ENCODE measurements at regions not wholly inside any gene's neighbourhood (a gene's known extent, or its start where the extent isn't known, plus 50 kb on each side); places are given as distances from the start of the nearest gene placed in this dataset.

DNA sequence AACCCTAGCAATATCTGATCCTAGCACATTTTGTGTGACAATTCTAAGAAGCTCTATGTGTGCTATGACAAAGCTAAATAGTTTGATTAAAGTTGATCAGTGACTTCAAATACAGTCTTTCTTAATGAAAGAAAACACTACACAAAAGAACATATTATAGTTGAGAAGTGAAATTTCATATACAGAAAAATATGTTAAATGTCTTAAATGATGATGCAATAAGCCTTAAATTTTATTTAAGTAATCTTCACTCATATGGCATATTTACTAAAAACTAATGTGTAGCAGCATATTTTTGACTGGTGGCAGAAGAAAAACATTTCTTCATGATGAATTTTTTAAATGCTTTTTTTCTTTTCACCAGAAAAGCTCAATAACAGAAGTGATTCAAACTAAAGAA, 485.5 kb downstream of the TUSC7 start:
- intact Hi-C loops (cut with DNase I): no loop called here
- DNase-seq (ENCODE audit: low spot score): no peak
- no peak for ATAC-seq

DNA sequence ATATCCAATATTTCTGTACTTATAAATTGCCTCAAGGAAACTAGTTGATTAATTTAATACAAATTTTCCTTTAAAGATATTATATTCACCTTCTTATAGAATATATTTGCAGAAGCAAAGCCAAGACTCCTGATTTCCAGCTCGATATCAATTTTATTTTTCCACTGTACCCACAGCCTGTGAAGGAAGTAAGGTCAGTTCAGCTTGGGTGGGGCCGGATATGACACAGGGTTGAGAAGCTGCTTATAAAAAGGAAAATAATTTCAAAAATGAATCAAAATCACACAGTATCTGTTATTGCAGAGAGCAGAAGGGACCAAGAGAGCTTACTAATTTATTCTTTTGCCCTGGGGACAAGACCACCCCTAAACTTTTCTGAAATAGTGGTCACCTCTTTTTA, 491.4 kb downstream of the TUSC7 start:
- intact Hi-C loops (cut with DNase I): no loop called here
- ATAC-seq (no peak), DNase-seq (ENCODE audit: low spot score) (no peak)

DNA sequence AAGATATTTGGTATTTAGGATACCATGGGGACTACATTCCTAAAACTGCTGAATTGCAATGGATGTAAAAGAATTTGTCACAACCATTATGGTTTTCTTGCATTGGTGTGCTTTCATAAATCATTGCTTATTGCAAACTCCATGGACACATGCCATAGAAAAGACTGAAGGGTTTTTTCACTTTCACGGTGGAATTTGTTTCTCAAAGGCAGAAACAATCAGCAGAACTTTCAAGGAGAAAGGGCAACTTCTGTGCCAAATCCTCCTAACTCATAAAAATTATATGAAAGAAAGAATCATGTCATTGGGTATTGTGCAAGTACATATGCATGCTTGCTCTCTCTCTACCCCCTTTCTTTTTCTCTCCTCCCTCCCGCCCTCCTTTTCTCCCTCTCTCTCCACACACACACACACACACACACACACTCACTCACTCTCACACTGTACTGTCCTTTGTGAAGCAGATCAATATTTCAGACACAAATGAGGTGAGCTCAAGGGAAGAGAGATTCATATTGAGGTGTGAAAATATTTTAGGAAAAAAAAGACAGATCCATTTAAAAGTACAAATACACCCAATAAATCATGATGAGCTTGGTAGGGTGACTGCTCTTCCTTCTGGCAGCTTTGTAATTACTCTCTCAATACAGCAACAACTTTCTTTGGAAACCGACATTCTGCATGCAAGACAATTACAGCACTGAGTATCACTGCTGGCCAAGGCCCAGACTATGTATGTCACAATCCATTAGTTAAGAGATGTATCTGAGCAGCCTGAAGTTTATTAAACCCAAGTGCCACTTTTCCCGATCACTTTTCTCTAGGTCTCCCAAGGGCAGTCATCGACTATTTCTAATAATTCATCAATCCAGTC, 492.6 kb downstream of the TUSC7 start:
- ATAC-seq: no peak
- intact Hi-C loops (cut with DNase I): no loop called here
- no peak for DNase-seq (ENCODE audit: low spot score)

DNA sequence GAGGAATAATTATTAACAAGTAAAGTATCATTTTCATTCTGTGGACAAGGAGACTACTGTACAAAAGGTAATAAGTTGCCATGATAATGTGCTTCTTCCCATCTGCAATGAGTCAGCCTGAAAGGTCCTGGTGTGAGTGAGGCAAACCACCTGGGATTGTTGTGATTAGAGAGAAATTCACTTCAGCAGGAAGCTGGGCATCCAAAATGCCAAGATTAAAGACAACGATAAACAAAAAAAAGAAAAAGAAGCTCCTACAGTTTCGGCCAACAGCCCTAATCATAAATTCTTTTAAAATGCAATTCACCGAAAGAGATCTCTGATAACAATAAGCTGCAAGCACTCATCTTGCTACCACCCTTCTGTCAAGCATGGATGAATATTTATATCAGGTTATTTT, 507.8 kb downstream of the TUSC7 start:
- DNase-seq (ENCODE audit: low spot score) (no peak), ATAC-seq (no peak)
- intact Hi-C loops (cut with DNase I): no loop called here

DNA sequence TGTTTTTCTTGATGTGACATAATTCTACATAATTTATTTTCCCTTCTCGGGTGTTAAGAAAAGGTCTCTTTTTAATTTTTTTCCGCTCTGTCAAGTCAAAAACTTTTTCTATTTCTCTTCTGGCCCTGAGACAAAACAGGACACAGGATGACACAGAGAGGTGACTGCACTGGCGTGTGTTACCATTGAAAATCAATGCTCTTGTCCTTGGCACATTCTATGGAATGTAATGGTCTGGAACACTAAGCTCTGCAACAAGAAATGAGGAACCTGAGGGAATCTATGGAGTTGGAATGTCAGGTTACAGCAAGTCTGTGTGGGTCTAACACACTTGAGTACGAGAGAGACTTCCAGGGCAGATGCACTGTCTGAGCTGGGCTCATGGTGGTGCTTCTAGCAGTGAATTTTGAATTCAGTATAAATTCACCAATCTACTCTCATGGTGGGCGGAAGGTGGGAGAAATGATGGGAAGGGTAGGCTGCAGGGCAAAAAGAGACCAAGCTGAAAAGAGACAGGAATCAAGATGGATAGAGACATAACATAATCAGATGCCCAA, 508.3 kb downstream of the TUSC7 start:
- DNase-seq (ENCODE audit: low spot score) (no peak), ATAC-seq (no peak)
- intact Hi-C loops (cut with DNase I): no loop called here

DNA sequence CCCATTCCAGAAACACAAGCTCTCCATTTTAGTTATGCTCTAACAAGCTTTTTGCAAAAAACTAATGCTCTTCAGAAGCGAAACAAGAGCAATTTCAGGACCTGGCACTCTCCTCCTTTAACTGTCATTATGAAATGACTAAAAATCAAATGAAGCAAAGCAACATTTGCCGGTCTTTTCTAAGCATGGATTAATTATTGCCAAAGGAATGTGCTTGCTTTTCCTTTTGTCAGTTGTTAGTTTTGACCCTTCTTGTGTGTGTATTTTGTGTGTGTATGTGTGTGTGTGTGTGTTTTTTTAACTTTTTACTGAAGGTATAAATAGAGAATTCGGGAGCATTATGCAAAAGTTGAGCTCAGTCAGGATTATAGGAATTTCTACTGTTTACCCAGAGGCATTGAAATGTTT, 509.1 kb downstream of the TUSC7 start:
- no peak for DNase-seq (ENCODE audit: low spot score)
- no peak for ATAC-seq
- intact Hi-C loops (cut with DNase I): no loop called here

DNA sequence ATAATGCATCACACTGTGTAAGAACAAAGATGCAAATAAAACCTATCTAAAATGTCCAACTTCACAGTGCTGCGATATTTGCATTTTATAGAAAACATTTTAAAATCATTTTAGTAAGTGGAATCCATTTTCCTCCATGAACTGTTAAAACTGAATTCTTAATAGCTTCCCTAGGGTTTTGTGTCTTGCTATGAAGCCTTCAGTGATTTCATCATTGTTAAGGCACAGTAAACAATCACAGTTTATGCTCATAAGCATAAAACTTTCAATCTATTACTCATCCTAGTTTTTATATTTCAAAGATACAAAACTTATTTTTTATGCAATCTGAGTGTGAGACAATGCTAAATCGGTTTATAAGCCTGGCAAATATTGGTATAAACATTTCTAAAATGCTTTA, 509.7 kb downstream of the TUSC7 start:
- DNase-seq (ENCODE audit: low spot score) (no peak), ATAC-seq (no peak)
- intact Hi-C loops (cut with DNase I): no loop called here

DNA sequence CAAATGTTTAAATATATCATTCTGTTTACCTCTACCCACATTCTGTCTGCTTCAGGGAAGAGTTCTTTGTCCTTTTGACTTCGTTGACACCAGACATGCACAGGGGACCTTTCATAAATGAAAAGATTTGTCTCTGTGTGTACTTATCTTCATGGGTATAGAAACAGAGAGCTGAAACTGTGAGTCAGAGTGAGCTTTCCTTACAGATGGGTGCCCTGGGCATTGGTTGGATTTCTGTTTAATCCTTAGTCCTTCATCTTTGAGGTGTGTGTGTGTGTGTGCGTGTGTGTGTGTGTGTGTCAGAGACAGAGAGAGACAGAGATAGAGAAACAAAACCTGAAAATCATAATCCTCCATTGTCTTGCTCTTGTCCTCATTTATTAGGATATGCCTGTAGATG, 517.4 kb downstream of the TUSC7 start:
- no peak for ATAC-seq
- intact Hi-C loops (cut with DNase I): no loop called here
- no peak for DNase-seq (ENCODE audit: low spot score)

DNA sequence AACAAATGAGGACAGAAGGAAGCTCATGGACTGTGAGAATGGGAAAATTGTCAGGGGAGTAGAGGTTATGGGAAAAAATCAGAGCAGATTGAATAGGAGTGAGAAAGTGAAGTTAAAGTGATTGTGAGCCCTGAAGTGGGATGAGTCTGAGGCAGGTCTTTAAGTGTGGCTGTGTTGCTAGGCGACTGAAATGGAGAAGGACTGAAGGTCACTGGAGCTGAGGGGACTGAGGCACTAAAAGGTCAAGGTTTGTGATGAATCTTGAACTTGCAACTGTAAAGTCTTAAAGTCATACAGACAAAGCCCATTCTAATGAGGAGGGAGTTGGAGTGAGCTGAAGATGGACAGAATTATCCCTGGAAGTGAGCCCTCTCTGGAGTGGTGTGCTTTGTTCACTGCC, 518.9 kb downstream of the TUSC7 start:
- ATAC-seq: no peak
- DNase-seq (ENCODE audit: low spot score): no peak
- intact Hi-C loops (cut with DNase I): no loop called here

DNA sequence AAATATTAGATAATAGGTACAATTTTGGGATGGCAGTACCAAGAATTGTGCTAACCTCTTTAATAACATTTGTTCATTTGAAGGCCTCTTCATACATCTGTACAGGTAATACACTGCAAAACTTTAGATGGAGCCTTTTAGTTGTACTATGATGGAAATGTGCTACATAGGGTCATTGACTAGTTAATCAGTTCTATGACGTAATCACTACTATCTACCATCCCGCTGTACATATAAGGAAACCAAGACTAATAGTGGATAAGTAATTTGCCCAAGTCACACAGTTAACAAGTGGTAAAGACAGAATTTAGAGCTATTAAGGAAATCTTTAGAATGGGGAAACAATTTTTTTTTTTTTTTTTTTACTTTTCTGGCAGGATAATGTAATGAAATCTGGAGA, 521.3 kb downstream of the TUSC7 start:
- DNase-seq (ENCODE audit: low spot score) (no peak), ATAC-seq (no peak)
- intact Hi-C loops (cut with DNase I): no loop called here

DNA sequence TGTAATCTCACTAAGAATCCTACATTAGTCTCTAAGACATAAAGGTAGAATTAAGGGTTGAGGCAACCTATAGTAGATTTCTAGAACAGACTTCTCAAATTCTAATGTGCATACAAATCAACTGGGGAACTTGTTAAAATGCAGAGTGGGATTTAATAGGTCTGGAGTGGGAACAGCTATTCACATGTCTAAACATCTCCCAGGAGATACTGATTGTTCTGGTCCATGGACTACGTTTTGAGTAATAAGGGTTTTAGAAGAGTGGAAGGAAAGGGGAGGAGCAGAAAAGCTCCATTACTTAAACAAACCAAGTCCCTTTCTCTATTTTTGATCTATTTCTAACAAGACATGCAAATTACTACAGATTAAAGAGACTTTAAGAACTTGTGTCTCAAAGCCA, 524.8 kb downstream of the TUSC7 start:
- no peak for ATAC-seq
- DNase-seq (ENCODE audit: low spot score): no peak
- intact Hi-C loops (cut with DNase I): no loop called here

DNA sequence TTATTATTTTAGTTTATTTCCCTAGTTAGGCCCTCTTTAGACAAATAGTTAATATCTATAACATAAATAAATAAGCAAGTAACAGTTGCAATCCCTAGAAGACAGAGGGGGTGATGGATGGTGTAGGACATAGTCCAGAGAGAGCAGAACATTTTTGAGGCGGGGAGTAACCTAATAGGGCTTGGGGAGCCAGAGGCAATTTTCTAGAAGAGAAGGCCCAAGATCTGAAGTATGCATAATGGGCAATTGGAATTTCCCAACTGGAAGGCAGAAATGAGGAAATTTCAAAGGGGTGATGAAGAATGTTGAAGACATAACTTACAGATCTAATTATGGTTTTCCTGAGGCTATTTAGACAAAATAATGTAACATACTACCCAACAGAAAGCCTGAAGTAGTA, 525.7 kb downstream of the TUSC7 start:
- DNase-seq (ENCODE audit: low spot score): no peak
- intact Hi-C loops (cut with DNase I): no loop called here
- no peak for ATAC-seq

DNA sequence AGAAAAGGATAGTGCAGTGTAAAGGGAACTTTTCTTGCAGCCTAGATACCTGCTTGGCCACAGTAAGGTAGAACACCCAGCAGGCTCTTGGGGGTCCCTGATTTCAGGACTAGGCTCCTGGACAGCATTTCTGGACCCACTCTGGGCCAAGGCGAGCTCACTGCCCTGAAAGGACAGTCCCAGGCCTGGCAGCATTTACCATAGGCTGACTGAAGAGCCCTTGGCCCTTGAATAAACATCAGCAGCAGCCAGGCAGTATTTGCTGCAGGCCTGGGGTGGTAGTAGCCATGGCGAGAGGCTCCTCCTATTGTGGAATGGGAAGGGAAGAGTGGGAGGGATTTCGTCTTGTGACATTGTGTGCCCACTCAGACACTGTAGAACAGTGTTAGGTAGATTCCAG, 529.2 kb downstream of the TUSC7 start:
- intact Hi-C loops (cut with DNase I): no loop called here
- DNase-seq (ENCODE audit: low spot score) (no peak), ATAC-seq (no peak)

DNA sequence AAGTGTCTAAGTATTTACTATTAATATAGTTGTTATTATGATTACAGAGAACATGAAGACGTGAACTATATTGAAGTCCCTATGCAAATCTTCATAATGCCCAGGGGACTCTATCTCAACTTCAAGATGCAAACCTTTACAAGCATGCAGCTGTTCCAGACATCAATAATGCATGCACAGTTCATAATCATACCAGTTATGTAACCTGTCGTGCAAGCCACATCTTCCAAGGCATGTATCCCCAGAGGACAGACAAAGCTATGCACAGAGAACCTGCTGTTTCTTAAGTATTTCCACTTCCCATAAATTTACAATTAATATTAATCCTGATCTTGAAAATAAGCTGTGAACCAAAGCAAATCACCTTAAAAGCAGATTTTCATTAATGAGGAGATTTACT, 534.1 kb downstream of the TUSC7 start:
- intact Hi-C loops (cut with DNase I): no loop called here
- DNase-seq (ENCODE audit: low spot score): no peak
- ATAC-seq: no peak

DNA sequence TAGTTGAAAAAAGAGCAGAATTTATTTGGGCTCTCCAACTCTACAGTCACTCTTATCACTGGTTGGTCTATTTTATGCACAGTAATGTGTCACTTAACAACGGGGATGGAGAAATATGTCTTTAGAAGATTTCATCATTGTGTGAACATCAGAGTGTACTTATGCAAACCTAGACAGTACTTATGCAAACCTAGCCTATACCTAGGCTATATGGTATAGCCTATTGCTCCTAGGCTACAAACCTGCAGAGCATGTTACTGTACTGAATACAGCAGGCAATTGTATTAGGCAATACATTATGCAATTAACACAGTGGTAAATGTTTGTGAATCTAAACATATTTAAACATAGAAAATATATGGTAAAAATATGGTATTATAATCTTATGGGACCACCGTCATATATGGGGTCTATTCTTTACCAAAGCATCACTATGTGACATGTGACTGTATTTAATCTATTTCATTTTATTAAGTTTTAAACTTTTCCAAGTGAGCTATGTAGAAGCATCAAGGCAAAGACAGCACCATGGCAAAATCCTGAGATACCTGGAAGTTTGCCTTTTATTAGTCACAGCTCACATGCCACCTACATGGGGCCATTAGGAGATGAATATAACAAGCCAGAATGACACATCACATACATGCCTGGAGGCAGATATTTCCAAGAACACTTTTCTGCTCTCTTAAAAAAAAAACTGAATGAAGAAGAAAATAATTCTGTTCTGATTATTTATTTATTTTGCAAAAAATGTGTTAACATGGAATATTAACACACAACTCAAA, 537.4 kb downstream of the TUSC7 start:
- DNase-seq (ENCODE audit: low spot score) (no peak), ATAC-seq (no peak)
- intact Hi-C loops (cut with DNase I): no loop called here

DNA sequence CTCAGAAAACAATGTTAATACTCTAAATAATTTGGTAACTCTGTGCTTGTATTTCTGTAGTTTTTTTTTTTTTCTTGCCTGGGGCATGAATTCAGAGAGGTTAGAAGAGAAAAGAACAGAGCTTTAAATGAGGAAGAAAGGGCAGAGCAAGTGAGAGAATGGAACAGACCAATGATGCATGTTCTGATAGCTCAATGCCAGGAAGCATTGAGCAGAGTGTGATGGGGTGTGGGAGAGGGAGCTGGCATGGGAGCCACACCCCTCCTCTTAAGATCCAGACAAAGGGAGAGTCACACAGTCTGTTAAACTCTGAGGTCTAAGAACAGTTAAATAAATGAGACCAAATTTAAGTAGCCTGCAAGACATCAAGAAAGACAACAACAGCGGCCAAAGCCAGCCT, 538.6 kb downstream of the TUSC7 start:
- intact Hi-C loops (cut with DNase I): no loop called here
- no peak for DNase-seq (ENCODE audit: low spot score)
- no peak for ATAC-seq

DNA sequence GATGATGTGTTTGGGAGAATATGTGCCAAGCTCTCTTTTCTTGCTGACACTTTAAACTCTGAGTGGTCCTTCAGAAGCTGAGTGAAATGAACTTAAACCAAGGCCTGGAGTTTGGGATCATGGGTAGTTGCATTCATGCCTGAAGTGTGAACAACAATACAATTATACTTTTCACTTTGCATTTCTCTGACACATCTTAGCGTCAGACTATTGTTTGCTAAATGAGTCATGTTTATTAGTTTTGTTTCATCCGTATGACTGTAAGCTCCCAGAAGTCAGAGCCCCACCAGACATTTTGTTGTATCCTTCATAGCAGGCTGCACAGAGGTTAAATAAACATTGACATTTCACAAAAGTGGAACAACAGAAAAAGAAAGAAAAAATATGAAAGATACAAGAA, 542.6 kb downstream of the TUSC7 start:
- intact Hi-C loops (cut with DNase I): no loop called here
- ATAC-seq (no peak), DNase-seq (ENCODE audit: low spot score) (no peak)

DNA sequence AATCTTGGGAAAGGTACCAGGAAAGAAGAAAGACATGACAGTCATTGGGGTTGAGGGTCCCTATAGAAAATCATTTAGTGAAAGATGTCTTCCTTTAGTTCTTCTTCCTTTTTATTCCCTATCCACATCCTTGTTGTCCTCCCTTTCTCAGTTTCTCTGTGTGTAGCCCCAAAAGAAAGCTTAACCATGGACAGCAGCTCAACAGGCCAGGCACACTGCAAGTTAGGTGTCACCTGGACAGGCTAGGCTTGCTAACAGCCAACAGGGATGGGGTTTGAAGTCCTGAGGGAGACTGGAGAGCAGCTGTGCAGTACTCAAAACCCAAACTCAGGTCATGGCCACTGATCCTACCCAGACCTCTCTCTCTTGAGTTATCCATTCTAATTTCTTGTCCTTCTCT, 543.1 kb downstream of the TUSC7 start:
- DNase-seq (ENCODE audit: low spot score) (no peak), ATAC-seq (no peak)
- intact Hi-C loops (cut with DNase I): no loop called here

DNA sequence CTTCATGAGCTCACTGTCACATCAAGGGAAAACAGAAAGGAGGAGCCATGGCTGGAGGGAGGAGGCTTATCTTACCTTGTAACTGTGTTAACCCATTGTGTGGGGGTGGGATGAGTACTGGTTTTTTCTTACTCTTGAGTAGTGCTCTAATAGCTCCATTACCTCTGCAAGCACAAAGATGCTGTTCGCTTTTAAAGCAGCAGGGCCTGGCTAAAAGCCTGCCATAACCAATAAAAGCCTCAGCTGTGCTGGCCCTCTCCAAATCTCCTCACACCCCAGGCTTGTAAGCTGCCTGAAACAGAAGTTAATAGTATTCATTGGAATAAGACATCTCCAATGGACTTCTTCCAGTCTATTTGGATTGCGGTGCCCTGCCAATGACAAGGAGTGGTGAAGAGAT, 544.1 kb downstream of the TUSC7 start:
- ATAC-seq (no peak), DNase-seq (ENCODE audit: low spot score) (no peak)
- intact Hi-C loops (cut with DNase I): no loop called here

DNA sequence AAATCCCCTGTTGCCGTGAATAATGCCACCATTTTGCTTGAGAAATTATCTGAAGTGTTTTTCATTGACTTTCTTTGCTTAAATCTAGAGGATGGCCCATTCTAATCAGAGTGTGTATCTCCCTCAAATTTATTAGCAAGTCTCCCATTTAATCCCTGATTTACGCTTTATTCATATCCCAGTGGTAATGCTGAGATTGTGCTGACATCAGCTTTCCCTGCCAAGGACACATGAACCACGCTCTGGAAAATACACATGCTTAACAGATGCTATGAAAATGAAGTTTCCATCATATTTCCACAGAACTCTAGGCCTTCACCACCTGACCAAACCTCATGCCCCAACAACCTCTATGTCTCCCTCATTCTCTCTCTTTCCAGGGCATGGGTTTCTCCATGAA, 545.4 kb downstream of the TUSC7 start:
- intact Hi-C loops (cut with DNase I): no loop called here
- DNase-seq (ENCODE audit: low spot score) (no peak), ATAC-seq (no peak)

Data from sciatic nerve (tissue), 2 donors.